ENCODE measurements at regions not wholly inside any gene's neighbourhood (a gene's known extent, or its start where the extent isn't known, plus 50 kb on each side); places are given as distances from the start of the nearest gene placed in this dataset.

- DNase-seq = no peak
- intact Hi-C loops (cut with DNase I; ENCODE audit: low total_unique reads) = no loop called here
- no peaks in the 10 kb centered on the region for H3K9me3 ChIP-seq
- H3K4me1 ChIP-seq = no peaks in the 10 kb centered on the region
- H3K27me3 ChIP-seq = no peaks in the 10 kb centered on the region
- H3K4me3 ChIP-seq = no peak overlapping the region
- H3K27ac ChIP-seq = no peak overlapping the region
- TF ChIP-seq POLR2A (IDR thresholded peaks at IDR 0.05) (no peak), CTCF (IDR thresholded peaks at IDR 0.05) (no peak)
- H3K36me3 ChIP-seq = no peaks in the 10 kb centered on the region
Observed at GRCh38 chr6:81820422-81820821, 67.9 kb upstream of the TENT5A start.

- Histone ChIP-seq H3K4me3 (no peak overlapping the region), H3K27ac (no peak overlapping the region), H3K4me1 (no peaks in the 10 kb centered on the region), H3K27me3 (no peaks in the 10 kb centered on the region), H3K36me3 (no peaks in the 10 kb centered on the region), H3K9me3 (no peaks in the 10 kb centered on the region)
- intact Hi-C loops (cut with DNase I; ENCODE audit: low total_unique reads) = no loop called here
- no peak for TF ChIP-seq CTCF (IDR thresholded peaks at IDR 0.05)
- no peak for TF ChIP-seq POLR2A (IDR thresholded peaks at IDR 0.05)
- no peak for DNase-seq
Observed at GRCh38 chr6:81819767-81820166, 67.3 kb upstream of the TENT5A start.

- intact Hi-C loops (cut with DNase I; ENCODE audit: low total_unique reads) = no loop called here
- Histone ChIP-seq H3K27me3 (no peaks in the 10 kb centered on the region), H3K9me3 (no peaks in the 10 kb centered on the region), H3K4me1 (no peaks in the 10 kb centered on the region), H3K27ac (no peak overlapping the region), H3K36me3 (no peaks in the 10 kb centered on the region), H3K4me3 (no peak overlapping the region)
- no peak for DNase-seq
- TF ChIP-seq CTCF (IDR thresholded peaks at IDR 0.05) (no peak), POLR2A (IDR thresholded peaks at IDR 0.05) (no peak)
Observed at GRCh38 chr6:81818901-81819361, 66.5 kb upstream of the TENT5A start.

- no peaks in the 10 kb centered on the region for H3K36me3 ChIP-seq
- no peaks in the 10 kb centered on the region for H3K27me3 ChIP-seq
- DNase-seq = no peak
- intact Hi-C loops (cut with DNase I; ENCODE audit: low total_unique reads) = no loop called here
- TF ChIP-seq CTCF (IDR thresholded peaks at IDR 0.05) (no peak), POLR2A (IDR thresholded peaks at IDR 0.05) (no peak)
- H3K4me1 ChIP-seq = no peaks in the 10 kb centered on the region
- H3K4me3 ChIP-seq = no peak overlapping the region
- H3K9me3 ChIP-seq = no peaks in the 10 kb centered on the region
- H3K27ac ChIP-seq = no peak overlapping the region
Observed at GRCh38 chr6:81816380-81816779, 63.9 kb upstream of the TENT5A start.

GRCh38 chr6:81814370-81815076, 62.0 kb upstream of the TENT5A start:
- no peak for TF ChIP-seq POLR2A (IDR thresholded peaks at IDR 0.05)
- TF ChIP-seq CTCF (IDR thresholded peaks at IDR 0.05) = no peak
- H3K4me1 ChIP-seq = no peaks in the 10 kb centered on the region
- H3K36me3 ChIP-seq = no peaks in the 10 kb centered on the region
- no peaks in the 10 kb centered on the region for H3K27me3 ChIP-seq
- no peaks in the 10 kb centered on the region for H3K9me3 ChIP-seq
- intact Hi-C loops (cut with DNase I; ENCODE audit: low total_unique reads) = no loop called here
- no peak for DNase-seq
- no peak overlapping the region for H3K27ac ChIP-seq
- no peak overlapping the region for H3K4me3 ChIP-seq
